Loucy (cell line): ENCODE measurements at regions not wholly inside any gene's neighbourhood (a gene's known extent, or its start where the extent isn't known, plus 50 kb on each side); places are given as distances from the start of the nearest gene placed in this dataset.

ENCODE experiments used
- H2AFZ ChIP-seq: fragments of 200-600 bp; sonication (generic); 2 replicates; pipeline ENCODE4 v1.6.0; 2016; ENCODE audit warnings: antibody characterized with exemption, mild to moderate bottlenecking, low read length, moderate library complexity
- H3F3A ChIP-seq: fragments of 200-600 bp; 2 replicates; pipeline ENCODE4 v1.6.0; 2016; ENCODE audit warnings: antibody characterized with exemption, low read depth, mild to moderate bottlenecking
- H3K27me3 ChIP-seq: fragments of 200-600 bp; sonication (generic); 2 replicates; pipeline ENCODE4 v1.6.1; 2014; ENCODE audit warnings: low read length, mild to moderate bottlenecking; ENCODE audit not compliant: insufficient read depth, poor library complexity, severe bottlenecking
- H3K36me3 ChIP-seq: fragments of 200-600 bp; sonication (generic); 2 replicates; pipeline ENCODE4 v1.6.1; 2016; ENCODE audit warnings: low read length; ENCODE audit not compliant: insufficient read depth
- H3K4me1 ChIP-seq: fragments of 200-600 bp; sonication (generic); 2 replicates; pipeline ENCODE4 v1.5.1; 2014; ENCODE audit warnings: low read length, mild to moderate bottlenecking; ENCODE audit not compliant: insufficient read depth, poor library complexity, severe bottlenecking
- H3K4me2 ChIP-seq: fragments of 200-600 bp; sonication (generic); 2 replicates; pipeline ENCODE4 v1.6.0; 2014; ENCODE audit warnings: antibody characterized with exemption, low read length, low read depth, mild to moderate bottlenecking; ENCODE audit not compliant: poor library complexity, severe bottlenecking
- H3K4me3 ChIP-seq: fragments of 200-600 bp; sonication (generic); 2 replicates; pipeline ENCODE4 v1.5.1; 2014; ENCODE audit warnings: low read length, mild to moderate bottlenecking, mixed read lengths; ENCODE audit not compliant: poor library complexity, severe bottlenecking
- H3K79me2 ChIP-seq: fragments of 200-600 bp; sonication (generic); 2 replicates; pipeline ENCODE4 v1.6.1; 2014; ENCODE audit warnings: low read length; ENCODE audit not compliant: insufficient read depth
- H3K9ac ChIP-seq: fragments of 200-600 bp; sonication (generic); 2 replicates; pipeline ENCODE4 v1.6.0; 2014; ENCODE audit warnings: mild to moderate bottlenecking, low read depth, low read length, moderate library complexity; ENCODE audit not compliant: poor library complexity, severe bottlenecking
- H3K9me2 ChIP-seq: fragments of 200-600 bp; sonication (generic); replicated peaks from 2 replicates; pipeline ENCODE4 v1.6.1; 2016; ENCODE audit warnings: low read depth, low read length, mixed read lengths
- H3K9me3 ChIP-seq: fragments of 200-600 bp; sonication (generic); 2 replicates; pipeline ENCODE4 v1.6.1; 2014; ENCODE audit warnings: mild to moderate bottlenecking, antibody characterized with exemption, low read length, low read depth; ENCODE audit not compliant: insufficient read depth
- H4K20me1 ChIP-seq: fragments of 200-600 bp; sonication (generic); 2 replicates; pipeline ENCODE4 v1.6.0; 2014; ENCODE audit warnings: antibody characterized with exemption, low read length, mild to moderate bottlenecking; ENCODE audit not compliant: insufficient read depth, poor library complexity, severe bottlenecking
- EZH2phosphoT487 ChIP-seq: fragments of 200-600 bp; IDR thresholded peaks from 2 replicates; pipeline ENCODE4 v1.6.1; 2018; ENCODE audit warnings: antibody characterized with exemption, mild to moderate bottlenecking, moderate library complexity, borderline replicate concordance
- TF ChIP-seq, protein P1 (sequence below): fragments of 200-600 bp; sonication (generic); conservative IDR thresholded peaks from 2 replicates; pipeline ENCODE4 v1.5.1; 2014; ENCODE audit warnings: mild to moderate bottlenecking, antibody characterized with exemption, low read length

DNA sequence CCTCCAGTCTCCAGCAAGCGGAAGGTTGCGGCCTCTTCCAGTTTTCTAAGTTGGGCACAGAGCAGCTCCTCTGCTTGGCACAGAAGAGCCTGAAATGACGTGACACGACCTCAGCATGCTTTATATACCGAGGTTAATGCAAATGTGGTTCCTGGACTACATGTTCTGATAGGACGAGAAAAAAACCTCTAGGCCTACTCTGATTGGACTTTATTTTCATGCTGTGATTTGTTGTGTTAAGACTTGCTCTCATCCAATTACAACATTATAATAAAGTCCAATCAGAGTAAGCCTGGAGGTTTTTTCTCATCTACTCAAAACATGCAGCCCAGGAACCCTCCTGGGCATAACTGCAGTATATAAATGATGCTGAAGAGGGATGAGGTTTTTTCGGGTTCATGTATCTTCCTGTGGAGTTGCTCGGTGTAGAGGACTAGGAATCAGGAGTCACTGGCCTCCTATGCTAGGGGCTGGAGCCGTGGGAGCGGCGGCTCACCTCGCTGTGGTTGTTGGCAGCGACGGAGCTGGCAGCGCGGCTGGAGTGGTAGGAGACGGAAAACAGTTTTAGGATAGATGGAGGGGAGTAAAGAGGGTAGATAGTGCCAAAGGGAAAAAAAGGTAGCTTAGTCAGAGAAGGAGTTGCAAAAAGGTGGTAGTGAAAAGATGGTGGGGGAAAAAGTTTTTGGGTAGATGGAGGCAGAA lies 878.0 kb downstream of the KCNJ18 start:
- Histone ChIP-seq H3K4me3 (no peak overlapping the region), H3K9ac (no peak overlapping the region), H3K36me3 (no peaks in the 10 kb centered on the region), H4K20me1 (no peaks in the 10 kb centered on the region), H3K9me2 (no peaks in the 10 kb centered on the region), H3F3A (no peaks in the 10 kb centered on the region), H3K4me2 (no peak overlapping the region), H3K4me1 (no peaks in the 10 kb centered on the region), H2AFZ (no peak overlapping the region), H3K27me3 (no peaks in the 10 kb centered on the region), H3K9me3 (no peaks in the 10 kb centered on the region), H3K79me2 (no peaks in the 10 kb centered on the region)
- TF ChIP-seq, protein P1, sequence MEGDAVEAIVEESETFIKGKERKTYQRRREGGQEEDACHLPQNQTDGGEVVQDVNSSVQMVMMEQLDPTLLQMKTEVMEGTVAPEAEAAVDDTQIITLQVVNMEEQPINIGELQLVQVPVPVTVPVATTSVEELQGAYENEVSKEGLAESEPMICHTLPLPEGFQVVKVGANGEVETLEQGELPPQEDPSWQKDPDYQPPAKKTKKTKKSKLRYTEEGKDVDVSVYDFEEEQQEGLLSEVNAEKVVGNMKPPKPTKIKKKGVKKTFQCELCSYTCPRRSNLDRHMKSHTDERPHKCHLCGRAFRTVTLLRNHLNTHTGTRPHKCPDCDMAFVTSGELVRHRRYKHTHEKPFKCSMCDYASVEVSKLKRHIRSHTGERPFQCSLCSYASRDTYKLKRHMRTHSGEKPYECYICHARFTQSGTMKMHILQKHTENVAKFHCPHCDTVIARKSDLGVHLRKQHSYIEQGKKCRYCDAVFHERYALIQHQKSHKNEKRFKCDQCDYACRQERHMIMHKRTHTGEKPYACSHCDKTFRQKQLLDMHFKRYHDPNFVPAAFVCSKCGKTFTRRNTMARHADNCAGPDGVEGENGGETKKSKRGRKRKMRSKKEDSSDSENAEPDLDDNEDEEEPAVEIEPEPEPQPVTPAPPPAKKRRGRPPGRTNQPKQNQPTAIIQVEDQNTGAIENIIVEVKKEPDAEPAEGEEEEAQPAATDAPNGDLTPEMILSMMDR = no peak
- no peak for TF ChIP-seq EZH2phosphoT487

DNA sequence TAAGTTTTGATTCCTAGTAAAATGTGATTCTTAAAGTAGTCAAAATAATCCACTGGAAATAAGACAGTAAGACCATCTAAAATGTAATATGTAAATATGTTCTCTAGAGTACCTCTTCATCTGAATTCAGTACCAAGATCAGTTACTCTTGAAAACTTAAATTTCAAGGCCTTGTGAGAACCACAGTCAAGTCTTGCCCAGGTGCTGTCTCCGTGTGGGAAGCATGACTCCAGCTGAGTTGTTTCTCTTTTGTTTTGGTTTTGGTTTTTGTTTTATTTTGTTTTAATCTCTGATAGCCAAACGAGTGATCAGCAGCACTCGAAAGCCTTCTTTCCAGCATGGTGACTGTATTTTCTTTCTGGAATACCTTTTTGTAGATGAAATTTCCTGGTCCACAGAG lies 907.0 kb downstream of the KCNJ18 start:
- H3K79me2 ChIP-seq = no peaks in the 10 kb centered on the region
- H3F3A ChIP-seq = no peaks in the 10 kb centered on the region
- H2AFZ ChIP-seq = no peak overlapping the region
- H3K9me3 ChIP-seq = no peaks in the 10 kb centered on the region
- no peaks in the 10 kb centered on the region for H3K4me1 ChIP-seq
- no peaks in the 10 kb centered on the region for H4K20me1 ChIP-seq
- no peaks in the 10 kb centered on the region for H3K27me3 ChIP-seq
- H3K9me2 ChIP-seq = no peaks in the 10 kb centered on the region
- H3K9ac ChIP-seq = no peak overlapping the region
- TF ChIP-seq, protein P1 = no peak
- TF ChIP-seq EZH2phosphoT487 = no peak
- H3K4me2 ChIP-seq = no peak overlapping the region
- no peak overlapping the region for H3K4me3 ChIP-seq
- no peaks in the 10 kb centered on the region for H3K36me3 ChIP-seq

DNA sequence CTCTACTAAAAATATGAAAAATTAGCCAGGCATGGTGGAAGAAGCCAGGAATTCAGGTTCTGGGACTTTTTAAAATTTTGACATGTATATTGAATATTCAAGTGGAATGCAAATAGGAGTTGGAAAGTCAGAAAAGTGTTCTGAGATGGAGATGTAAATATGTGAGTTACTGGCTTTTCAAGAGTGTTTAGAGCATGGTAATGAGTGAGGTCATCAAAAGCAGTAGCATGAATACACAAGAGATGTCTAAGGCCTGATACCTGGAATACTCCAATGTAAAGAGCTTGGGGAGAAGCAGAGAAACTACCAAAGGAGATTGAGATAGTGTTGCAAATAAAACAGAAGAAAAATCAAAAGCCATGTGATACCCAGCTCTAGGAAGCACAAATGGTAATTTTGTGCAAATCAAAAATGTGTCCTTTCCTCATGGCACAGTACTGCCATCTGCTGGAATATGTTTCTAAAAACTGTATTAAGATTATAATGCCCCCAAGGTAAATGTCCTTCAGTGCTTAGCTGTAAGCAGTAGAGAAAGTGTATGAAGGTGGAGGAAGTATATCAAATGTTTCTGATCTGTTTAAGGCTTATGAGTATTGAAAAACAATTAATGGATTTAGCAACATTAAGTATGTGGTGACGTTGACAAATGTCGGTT lies 908.4 kb downstream of the KCNJ18 start:
- Histone ChIP-seq H3K9me2 (no peaks in the 10 kb centered on the region), H3K4me3 (no peak overlapping the region), H3K36me3 (no peaks in the 10 kb centered on the region), H2AFZ (no peak overlapping the region), H3K9me3 (no peaks in the 10 kb centered on the region), H3K27me3 (no peaks in the 10 kb centered on the region), H3K4me1 (no peaks in the 10 kb centered on the region), H3F3A (no peaks in the 10 kb centered on the region), H3K4me2 (no peak overlapping the region), H3K79me2 (no peaks in the 10 kb centered on the region), H4K20me1 (no peaks in the 10 kb centered on the region), H3K9ac (no peak overlapping the region)
- TF ChIP-seq EZH2phosphoT487 = no peak
- TF ChIP-seq, protein P1 = peak; percentile 56
